AG09309 (cell line): ENCODE measurements at regions not wholly inside any gene's neighbourhood (a gene's known extent, or its start where the extent isn't known, plus 50 kb on each side); places are given as distances from the start of the nearest gene placed in this dataset.

Source experiments
- DNase-seq: peaks from one replicate; pipeline ENCODE4 v3.0.0-alpha.2; 2010; ENCODE audit warnings: low read depth
- H3K4me3 ChIP-seq: 2 replicates; pipeline ENCODE4 v1.5.1; 2011; ENCODE audit warnings: mild to moderate bottlenecking, low read depth, low read length, moderate library complexity; ENCODE audit not compliant: control insufficient read depth
- TF ChIP-seq, protein P1 (sequence below): IDR thresholded peaks from 2 replicates; pipeline ENCODE4 v1.5.1; 2011; ENCODE audit warnings: mild to moderate bottlenecking, low read depth, low read length, inconsistent platforms; ENCODE audit not compliant: insufficient read depth, control insufficient read depth; ENCODE audit errors: missing control alignments

DNA sequence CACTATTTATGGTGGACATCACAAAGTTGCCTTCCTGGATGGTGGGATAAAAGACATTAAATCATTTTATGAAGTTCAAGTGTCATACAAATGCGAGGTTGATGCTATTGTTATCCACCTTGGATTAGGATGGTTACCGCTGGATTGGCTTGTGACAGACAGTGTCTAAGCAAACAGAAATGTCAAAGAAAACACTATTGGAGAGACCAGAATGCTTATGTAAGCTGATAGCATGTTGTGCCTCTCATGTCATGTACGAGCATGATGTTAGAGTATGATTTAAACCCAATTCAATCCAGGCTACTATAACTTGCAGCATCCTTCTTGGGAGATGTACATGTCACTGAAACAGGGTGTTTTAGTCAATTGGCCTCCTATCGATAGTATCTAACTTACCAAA is 178.8 kb upstream of the C9orf72 start:
- no peak for DNase-seq
- H3K4me3 ChIP-seq: no peak overlapping the region
- TF ChIP-seq, protein P1, sequence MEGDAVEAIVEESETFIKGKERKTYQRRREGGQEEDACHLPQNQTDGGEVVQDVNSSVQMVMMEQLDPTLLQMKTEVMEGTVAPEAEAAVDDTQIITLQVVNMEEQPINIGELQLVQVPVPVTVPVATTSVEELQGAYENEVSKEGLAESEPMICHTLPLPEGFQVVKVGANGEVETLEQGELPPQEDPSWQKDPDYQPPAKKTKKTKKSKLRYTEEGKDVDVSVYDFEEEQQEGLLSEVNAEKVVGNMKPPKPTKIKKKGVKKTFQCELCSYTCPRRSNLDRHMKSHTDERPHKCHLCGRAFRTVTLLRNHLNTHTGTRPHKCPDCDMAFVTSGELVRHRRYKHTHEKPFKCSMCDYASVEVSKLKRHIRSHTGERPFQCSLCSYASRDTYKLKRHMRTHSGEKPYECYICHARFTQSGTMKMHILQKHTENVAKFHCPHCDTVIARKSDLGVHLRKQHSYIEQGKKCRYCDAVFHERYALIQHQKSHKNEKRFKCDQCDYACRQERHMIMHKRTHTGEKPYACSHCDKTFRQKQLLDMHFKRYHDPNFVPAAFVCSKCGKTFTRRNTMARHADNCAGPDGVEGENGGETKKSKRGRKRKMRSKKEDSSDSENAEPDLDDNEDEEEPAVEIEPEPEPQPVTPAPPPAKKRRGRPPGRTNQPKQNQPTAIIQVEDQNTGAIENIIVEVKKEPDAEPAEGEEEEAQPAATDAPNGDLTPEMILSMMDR: no peak

DNA sequence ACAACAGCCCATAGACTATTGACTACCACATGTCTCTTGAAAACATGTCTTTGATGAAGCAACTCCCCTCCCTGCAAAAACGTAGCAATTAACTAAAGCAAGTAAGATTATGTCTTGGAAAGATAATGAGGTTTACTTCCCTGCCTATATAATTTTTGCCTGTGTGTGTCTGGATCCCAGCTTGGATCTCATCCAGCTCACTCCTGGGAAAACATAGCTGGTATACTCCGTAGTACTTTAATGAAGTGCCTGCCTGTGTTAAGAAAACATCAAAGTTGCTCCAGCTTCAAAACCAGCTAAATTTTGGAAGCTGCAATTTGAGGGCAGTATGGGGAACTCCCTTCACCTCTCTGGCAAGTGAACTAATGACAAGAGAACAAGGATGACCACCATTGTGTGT is 182.6 kb upstream of the C9orf72 start:
- H3K4me3 ChIP-seq: no peak overlapping the region
- DNase-seq: no peak
- TF ChIP-seq, protein P1: no peak

DNA sequence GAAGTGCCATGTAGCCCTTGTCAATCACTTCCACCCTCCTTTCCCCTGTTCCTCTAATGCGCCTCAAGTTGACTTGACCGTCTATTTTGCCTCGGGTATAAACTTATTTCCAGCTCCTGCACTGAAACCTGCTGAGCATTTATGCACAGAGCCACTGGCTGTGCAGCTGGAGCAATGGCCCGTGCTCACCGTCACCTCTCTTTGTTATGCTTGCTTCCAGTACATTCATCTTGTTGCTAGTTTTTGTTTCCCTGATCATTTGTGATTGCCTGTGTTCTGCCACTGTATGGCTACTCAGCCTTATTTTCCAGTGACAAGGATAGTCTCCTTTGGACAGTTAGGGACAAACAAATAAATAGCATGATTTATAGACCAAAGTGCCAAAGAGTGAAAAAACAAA is 183.1 kb upstream of the C9orf72 start:
- DNase-seq: no peak
- no peak overlapping the region for H3K4me3 ChIP-seq
- TF ChIP-seq, protein P1: no peak

DNA sequence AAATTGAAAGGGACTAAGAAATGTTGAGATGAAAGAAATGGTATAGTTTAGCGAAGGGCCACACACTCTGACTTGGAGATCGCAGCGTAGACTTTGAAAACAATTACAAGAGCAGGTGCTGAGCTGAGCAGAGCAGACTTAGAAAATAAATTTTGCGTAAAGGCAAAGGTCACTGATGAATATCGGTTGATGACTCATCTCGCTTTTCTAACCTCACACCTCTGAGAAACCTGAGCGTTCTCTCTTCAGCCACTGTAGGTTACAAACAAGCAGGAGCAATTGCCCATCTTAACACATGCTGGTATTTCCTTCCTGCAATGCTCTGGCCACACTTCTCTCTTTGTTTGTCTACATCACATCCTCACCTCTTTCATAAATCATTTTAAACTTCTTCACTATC is 190.6 kb upstream of the C9orf72 start:
- no peak overlapping the region for H3K4me3 ChIP-seq
- no peak for DNase-seq
- TF ChIP-seq, protein P1: no peak

DNA sequence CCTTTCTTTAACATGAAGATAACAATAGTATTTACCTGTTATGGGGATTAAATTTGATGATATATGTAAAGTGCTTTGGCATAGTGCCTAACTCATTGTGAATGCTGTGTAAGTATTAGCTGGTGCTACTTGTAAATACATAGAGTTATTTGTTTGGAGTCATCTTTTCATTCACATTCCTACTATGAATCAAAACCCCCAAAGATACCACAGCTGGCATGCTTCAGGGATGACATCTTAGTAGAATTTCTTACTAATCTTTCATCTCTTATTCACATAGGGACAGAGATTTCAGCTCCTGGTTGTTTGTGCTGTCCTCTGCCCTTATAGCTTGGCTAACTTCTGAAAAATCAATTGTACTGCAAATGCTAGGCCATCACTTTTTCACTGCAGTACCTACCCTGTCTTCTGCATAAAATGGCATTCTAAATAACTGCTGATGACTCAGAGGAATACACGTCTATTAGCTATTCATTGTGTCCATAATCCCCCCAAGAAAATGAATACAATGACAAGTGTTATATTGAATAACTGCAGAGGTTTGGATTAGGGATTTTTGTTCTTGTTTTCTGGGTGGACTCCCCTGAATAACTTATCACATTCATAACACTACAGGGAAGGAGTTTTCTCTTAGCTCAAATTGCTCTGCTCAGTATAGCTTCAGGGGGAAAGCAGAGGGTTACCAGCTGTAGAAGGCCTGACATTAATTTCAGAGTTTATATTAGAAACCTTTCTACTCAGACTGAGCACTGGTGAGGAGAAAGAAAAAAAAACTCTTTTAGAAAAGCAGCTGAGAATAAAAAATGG is 192.2 kb upstream of the C9orf72 start:
- TF ChIP-seq, protein P1: no peak
- H3K4me3 ChIP-seq: no peak overlapping the region
- no peak for DNase-seq

DNA sequence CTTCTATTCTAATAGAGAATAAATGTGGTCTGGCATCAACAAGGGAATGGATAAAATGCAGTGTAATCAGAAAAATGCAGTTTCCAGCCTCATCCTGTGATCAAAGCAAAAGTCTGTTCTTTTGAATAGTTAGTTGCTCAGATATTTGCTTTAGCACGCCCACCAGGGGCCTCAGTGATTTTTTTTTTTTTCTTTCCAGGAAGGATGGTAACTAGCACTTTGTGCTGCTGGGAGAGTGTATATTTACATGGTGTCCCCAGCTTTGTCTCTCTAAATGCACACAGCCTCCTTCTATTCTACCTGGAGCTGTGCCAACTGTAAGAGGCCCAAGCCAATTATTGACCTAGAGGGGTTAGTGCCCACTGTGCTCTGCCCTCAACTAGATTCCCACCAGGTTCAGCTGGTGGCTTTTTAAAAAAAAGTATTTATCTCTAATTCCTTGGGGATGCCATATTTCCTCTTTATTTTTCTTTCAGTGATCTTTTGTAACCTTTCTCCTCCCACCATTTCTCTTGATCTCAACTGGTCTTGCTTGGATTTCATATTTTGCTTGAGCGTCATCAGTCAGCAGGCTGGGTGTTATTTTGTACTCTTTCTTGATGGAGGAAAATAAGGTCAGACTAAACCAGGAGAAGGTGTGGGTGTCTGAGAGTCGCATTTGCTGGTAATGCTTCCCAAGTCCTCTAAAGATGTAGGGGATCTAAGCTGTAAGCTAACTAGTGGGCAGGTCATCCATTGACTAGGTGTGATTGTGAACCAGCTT is 193.0 kb upstream of the C9orf72 start:
- no peak for DNase-seq
- H3K4me3 ChIP-seq: no peak overlapping the region
- TF ChIP-seq, protein P1: no peak
